ENCODE measurements at regions not wholly inside any gene's neighbourhood (a gene's known extent, or its start where the extent isn't known, plus 50 kb on each side); places are given as distances from the start of the nearest gene placed in this dataset.

DNA sequence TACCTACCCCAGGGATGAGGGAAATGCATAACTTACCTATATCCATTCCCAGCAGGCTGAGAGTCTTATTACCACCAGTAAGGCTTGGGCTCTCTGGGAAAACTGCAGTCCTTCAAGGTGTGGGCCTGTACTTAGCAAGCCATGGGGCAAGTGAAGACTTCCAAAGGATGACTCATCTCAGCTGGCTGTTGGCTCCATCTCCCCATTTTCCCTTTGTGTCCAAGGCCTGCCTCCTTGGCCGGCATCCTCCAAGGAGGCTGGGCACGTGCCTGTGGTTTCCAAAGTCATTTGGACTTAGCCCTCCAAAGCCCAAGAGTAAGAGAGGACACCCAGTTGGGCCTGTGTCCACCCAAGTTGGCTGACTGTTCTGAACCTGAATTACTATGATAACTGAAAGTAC is 89.8 kb downstream of the TMEM100 start:
- TF ChIP-seq, protein P1, sequence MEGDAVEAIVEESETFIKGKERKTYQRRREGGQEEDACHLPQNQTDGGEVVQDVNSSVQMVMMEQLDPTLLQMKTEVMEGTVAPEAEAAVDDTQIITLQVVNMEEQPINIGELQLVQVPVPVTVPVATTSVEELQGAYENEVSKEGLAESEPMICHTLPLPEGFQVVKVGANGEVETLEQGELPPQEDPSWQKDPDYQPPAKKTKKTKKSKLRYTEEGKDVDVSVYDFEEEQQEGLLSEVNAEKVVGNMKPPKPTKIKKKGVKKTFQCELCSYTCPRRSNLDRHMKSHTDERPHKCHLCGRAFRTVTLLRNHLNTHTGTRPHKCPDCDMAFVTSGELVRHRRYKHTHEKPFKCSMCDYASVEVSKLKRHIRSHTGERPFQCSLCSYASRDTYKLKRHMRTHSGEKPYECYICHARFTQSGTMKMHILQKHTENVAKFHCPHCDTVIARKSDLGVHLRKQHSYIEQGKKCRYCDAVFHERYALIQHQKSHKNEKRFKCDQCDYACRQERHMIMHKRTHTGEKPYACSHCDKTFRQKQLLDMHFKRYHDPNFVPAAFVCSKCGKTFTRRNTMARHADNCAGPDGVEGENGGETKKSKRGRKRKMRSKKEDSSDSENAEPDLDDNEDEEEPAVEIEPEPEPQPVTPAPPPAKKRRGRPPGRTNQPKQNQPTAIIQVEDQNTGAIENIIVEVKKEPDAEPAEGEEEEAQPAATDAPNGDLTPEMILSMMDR (IDR thresholded peaks at IDR 0.05), result no peak
- no peak for TF ChIP-seq POLR2A (IDR thresholded peaks at IDR 0.05)
